GM19035 (cell line): ENCODE measurements at regions not wholly inside any gene's neighbourhood (a gene's known extent, or its start where the extent isn't known, plus 50 kb on each side); places are given as distances from the start of the nearest gene placed in this dataset.
"Not testable (repeated sequence)": the region's sequence is repeated elsewhere in the genome, so short reads cannot be mapped to it uniquely, and the experiment has no call there.

Source experiments
- ATAC-seq: cut with Tn5 transposase; IDR thresholded peaks from one replicate; pipeline ENCODE4 v1.9.1; 2021; ENCODE audit not compliant: unreplicated experiment

GRCh38 chr15:30755036-30755687 lies 129.2 kb downstream of the ARHGAP11B start:
- peak; percentile 65 for ATAC-seq

GRCh38 chr15:30760633-30761032 lies 134.7 kb downstream of the ARHGAP11B start:
- not testable (repeated sequence) for ATAC-seq

- not testable (repeated sequence) for ATAC-seq
Measured at GRCh38 chr15:30761365-30761764, 135.4 kb downstream of the ARHGAP11B start.

GRCh38 chr15:30769390-30770124 lies 134.2 kb upstream of the FAN1 start:
- not testable (repeated sequence) for ATAC-seq

- no peak for ATAC-seq
Measured at GRCh38 chr15:30770759-30771158, 133.0 kb upstream of the FAN1 start.

- ATAC-seq: no peak
Measured at GRCh38 chr15:30783019-30783418, 120.7 kb upstream of the FAN1 start.

- no peak for ATAC-seq
Measured at GRCh38 chr15:30788595-30788994, 115.1 kb upstream of the FAN1 start.

- no peak for ATAC-seq
Measured at GRCh38 chr15:30791239-30792175, 112.2 kb upstream of the FAN1 start.

GRCh38 chr15:30792843-30793242 lies 110.9 kb upstream of the FAN1 start:
- not testable (repeated sequence) for ATAC-seq

GRCh38 chr15:30794388-30794787 lies 109.3 kb upstream of the FAN1 start:
- ATAC-seq: no peak

- ATAC-seq: not testable (repeated sequence)
Measured at GRCh38 chr15:30799565-30799964, 104.2 kb upstream of the FAN1 start.

- not testable (repeated sequence) for ATAC-seq
Measured at GRCh38 chr15:30801140-30801895, 102.4 kb upstream of the FAN1 start.

GRCh38 chr15:30802001-30802400 lies 101.7 kb upstream of the FAN1 start:
- ATAC-seq: not testable (repeated sequence)

GRCh38 chr15:30803703-30804102 lies 100.0 kb upstream of the FAN1 start:
- ATAC-seq: not testable (repeated sequence)

- no peak for ATAC-seq
Measured at GRCh38 chr15:30816430-30816829, 87.3 kb upstream of the FAN1 start.

- not testable (repeated sequence) for ATAC-seq
Measured at GRCh38 chr15:30823068-30823813, 80.5 kb upstream of the FAN1 start.

GRCh38 chr15:30824518-30825195 lies 79.1 kb upstream of the FAN1 start:
- ATAC-seq: no peak

- no peak for ATAC-seq
Measured at GRCh38 chr15:30827625-30828303, 76.0 kb upstream of the FAN1 start.

- not testable (repeated sequence) for ATAC-seq
Measured at GRCh38 chr15:30828304-30828639, 75.4 kb upstream of the FAN1 start.
